Fibroblast of lung (primary cell): ENCODE measurements at regions not wholly inside any gene's neighbourhood (a gene's known extent, or its start where the extent isn't known, plus 50 kb on each side); places are given as distances from the start of the nearest gene placed in this dataset.

ENCODE experiments used
- DNase-seq, 2 donors: peaks; one replicate each; pipeline versions ENCODE4 v3.0.0 to v3.0.0-alpha.2; 2010; ENCODE audit warnings: low read depth in 2 of 2
- H2AFZ ChIP-seq: 2 replicates; pipeline ENCODE4 v1.5.1; 2012; ENCODE audit warnings: low read length, control low read depth, inconsistent platforms
- H3K27ac ChIP-seq: 2 replicates; pipeline ENCODE4 v1.5.1; 2011; ENCODE audit warnings: low read length, control low read depth; ENCODE audit not compliant: insufficient read depth
- H3K27me3 ChIP-seq: 2 replicates; pipeline ENCODE4 v1.5.1; 2011; ENCODE audit warnings: mild to moderate bottlenecking, low read length; ENCODE audit not compliant: control insufficient read depth, insufficient read depth
- H3K36me3 ChIP-seq: 2 replicates; pipeline ENCODE4 v1.5.1; 2011; ENCODE audit warnings: low read length; ENCODE audit not compliant: control insufficient read depth, insufficient read depth
- H3K4me1 ChIP-seq: 2 replicates; pipeline ENCODE4 v1.5.1; 2011; ENCODE audit warnings: low read length; ENCODE audit not compliant: control insufficient read depth, insufficient read depth; ENCODE audit errors: extremely low read depth
- H3K4me2 ChIP-seq: 2 replicates; pipeline ENCODE4 v1.5.1; 2011; ENCODE audit warnings: low read length, control low read depth; ENCODE audit not compliant: insufficient read depth; ENCODE audit errors: extremely low read depth
- H3K4me3 ChIP-seq, 4 experiments: fragments of 200-600 bp in 1 of 4; sonication (generic) in 1 of 4; replicated peaks in 1 of 4; 2 replicates each; pipeline ENCODE4 v1.5.1; 2011 to 2016; ENCODE audit warnings: low read length in 4 of 4, low read depth in 3 of 4, mild to moderate bottlenecking in 3 of 4, control low read depth in 2 of 4, inconsistent platforms in 1 of 4, mixed read lengths in 1 of 4; ENCODE audit not compliant: insufficient read depth in 1 of 4; ENCODE audit errors: control extremely low read depth in 1 of 4
- H3K79me2 ChIP-seq: 2 replicates; pipeline ENCODE4 v1.5.1; 2012; ENCODE audit warnings: mild to moderate bottlenecking, low read length, inconsistent platforms; ENCODE audit not compliant: control insufficient read depth, insufficient read depth
- H3K9ac ChIP-seq: 2 replicates; pipeline ENCODE4 v1.5.1; 2011; ENCODE audit warnings: mild to moderate bottlenecking, low read length, control low read depth; ENCODE audit not compliant: insufficient read depth
- H3K9me3 ChIP-seq: 2 replicates; pipeline ENCODE4 v1.5.1; 2012; ENCODE audit warnings: low read depth, low read length; ENCODE audit not compliant: control insufficient read depth, insufficient read depth
- H4K20me1 ChIP-seq: 2 replicates; pipeline ENCODE4 v1.5.1; 2011; ENCODE audit warnings: low read length; ENCODE audit not compliant: control insufficient read depth, insufficient read depth; ENCODE audit errors: extremely low read depth
- CTCF ChIP-seq, 2 donors: IDR thresholded peaks in 1 of 2; conservative IDR thresholded peaks in 1 of 2; 1 replicate in 1 of 2; 2 replicates in 1 of 2; pipeline ENCODE4 v1.5.1; 2011 to 2012; ENCODE audit warnings: low read length in 2 of 2, control low read depth in 1 of 2, inconsistent platforms in 1 of 2, low read depth in 1 of 2, mild to moderate bottlenecking in 1 of 2
- EZH2 ChIP-seq: IDR thresholded peaks from 2 replicates; pipeline ENCODE4 v1.5.1; 2012; ENCODE audit warnings: low read length, control low read depth, mild to moderate bottlenecking; ENCODE audit errors: missing control alignments

- no peak for DNase-seq
- Histone ChIP-seq H3K27ac (no peak overlapping the region), H3K9ac (no peak overlapping the region), H2AFZ (no peak overlapping the region), H3K9me3 (no peaks in the 10 kb centered on the region), H3K36me3 (no peaks in the 10 kb centered on the region), H3K27me3 (no peaks in the 10 kb centered on the region), H3K4me3 (no peak overlapping the region), H3K4me2 (no peak overlapping the region), H4K20me1 (no peaks in the 10 kb centered on the region), H3K79me2 (no peaks in the 10 kb centered on the region), H3K4me1 (no peaks in the 10 kb centered on the region)
- TF ChIP-seq EZH2 (no peak), CTCF (conservative IDR thresholded peaks at IDR 0.05 in 1 of 2, IDR thresholded peaks at IDR 0.05 in 1 of 2; ENCODE audit: low read depth in 1 of 2, low read length in 2 of 2) (no peak)
These were observed 779.3 kb upstream of the ACO1 start for GRCh38 chr9:31605164-31605563.

- H3K4me1 ChIP-seq: no peaks in the 10 kb centered on the region
- no peak overlapping the region for H2AFZ ChIP-seq
- H3K4me3 ChIP-seq: no peak overlapping the region
- H4K20me1 ChIP-seq: no peaks in the 10 kb centered on the region
- no peaks in the 10 kb centered on the region for H3K36me3 ChIP-seq
- H3K9ac ChIP-seq: no peak overlapping the region
- no peaks in the 10 kb centered on the region for H3K79me2 ChIP-seq
- H3K27me3 ChIP-seq: no peaks in the 10 kb centered on the region
- TF ChIP-seq EZH2: no peak
- TF ChIP-seq CTCF (conservative IDR thresholded peaks at IDR 0.05 in 1 of 2, IDR thresholded peaks at IDR 0.05 in 1 of 2; ENCODE audit: low read depth in 1 of 2, low read length in 2 of 2): no peak
- H3K27ac ChIP-seq: no peak overlapping the region
- DNase-seq: no peak
- no peaks in the 10 kb centered on the region for H3K9me3 ChIP-seq
- H3K4me2 ChIP-seq: no peak overlapping the region
These were observed 777.8 kb upstream of the ACO1 start for GRCh38 chr9:31606678-31607077.

GRCh38 chr9:31608416-31608815 lies 776.0 kb upstream of the ACO1 start:
- Histone ChIP-seq H3K4me2 (no peak overlapping the region), H3K36me3 (no peaks in the 10 kb centered on the region), H3K79me2 (no peaks in the 10 kb centered on the region), H3K9ac (no peak overlapping the region), H3K4me1 (no peaks in the 10 kb centered on the region), H4K20me1 (no peaks in the 10 kb centered on the region), H3K27ac (no peak overlapping the region), H3K27me3 (no peaks in the 10 kb centered on the region), H3K9me3 (no peaks in the 10 kb centered on the region), H2AFZ (no peak overlapping the region), H3K4me3 (no peak overlapping the region)
- TF ChIP-seq EZH2 (no peak), CTCF (conservative IDR thresholded peaks at IDR 0.05 in 1 of 2, IDR thresholded peaks at IDR 0.05 in 1 of 2; ENCODE audit: low read depth in 1 of 2, low read length in 2 of 2) (no peak)
- peak; percentile 12 to 59 for DNase-seq
